GM23338 (cell line): ENCODE measurements at regions not wholly inside any gene's neighbourhood (a gene's known extent, or its start where the extent isn't known, plus 50 kb on each side); places are given as distances from the start of the nearest gene placed in this dataset.

Experiments used
- CREB1 ChIP-seq: fragments of 250-450 bp; sonication (Bioruptor Pico); IDR thresholded peaks from 2 replicates; pipeline ENCODE4 v1.5.0; 2020; ENCODE audit warnings: low read depth, mild to moderate bottlenecking, moderate library complexity
- CTCF ChIP-seq, 2 experiments: fragments of 200-600 bp in 1 of 2; sonication (generic) in 1 of 2; conservative IDR thresholded peaks; 2 replicates each; pipeline versions ENCODE4 v1.5.1 to v1.6.1; 2016 to 2017; ENCODE audit warnings: antibody characterized with exemption in 2 of 2, low read depth in 2 of 2, mild to moderate bottlenecking in 2 of 2, moderate library complexity in 1 of 2
- ETS1 ChIP-seq: IDR thresholded peaks from 2 replicates; pipeline ENCODE4 v1.6.1; 2016; ENCODE audit warnings: antibody characterized with exemption
- EZH2 ChIP-seq: fragments of 200-600 bp; sonication (generic); IDR thresholded peaks from one replicate; pipeline ENCODE4 v1.8.0; 2017; ENCODE audit warnings: antibody characterized with exemption, mild to moderate bottlenecking, low read depth; ENCODE audit not compliant: unreplicated experiment
- EZH2phosphoT487 ChIP-seq: fragments of 200-600 bp; sonication (generic); IDR thresholded peaks from one replicate; pipeline ENCODE4 v1.8.1; 2018; ENCODE audit warnings: antibody characterized with exemption; ENCODE audit not compliant: unreplicated experiment
- JUNB ChIP-seq: IDR thresholded peaks from one replicate; pipeline ENCODE4 v1.6.1; 2016; ENCODE audit warnings: antibody characterized with exemption; ENCODE audit not compliant: unreplicated experiment
- POLR2AphosphoS5 ChIP-seq: IDR thresholded peaks from 2 replicates; pipeline ENCODE4 v1.6.1; 2016; ENCODE audit warnings: antibody characterized with exemption, low read depth
- REST ChIP-seq: IDR thresholded peaks from one replicate; pipeline ENCODE4 v1.6.1; 2018; ENCODE audit warnings: antibody characterized with exemption; ENCODE audit not compliant: unreplicated experiment
- STAT1 ChIP-seq: IDR thresholded peaks from one replicate; pipeline ENCODE4 v1.6.1; 2016; ENCODE audit warnings: antibody characterized with exemption; ENCODE audit not compliant: unreplicated experiment
- ZNF331 ChIP-seq: fragments of 250-450 bp; sonication (Bioruptor Pico); IDR thresholded peaks from 2 replicates; pipeline ENCODE4 v1.5.0; 2020; ENCODE audit warnings: low read depth, mild to moderate bottlenecking, moderate library complexity

GRCh38 chr14:98816720-98817119, 455.3 kb downstream of the BCL11B start:
- TF ChIP-seq EZH2phosphoT487 (no peak), CTCF (conservative IDR thresholded peaks at IDR 0.05; ENCODE audit: low read depth in 2 of 2) (no peak), POLR2AphosphoS5 (no peak), CREB1 (CRISPR knock-in tag) (no peak), REST (no peak), EZH2 (no peak), JUNB (no peak), ETS1 (no peak), ZNF331 (CRISPR knock-in tag) (no peak), STAT1 (no peak)
